ENCODE measurements at regions not wholly inside any gene's neighbourhood (a gene's known extent, or its start where the extent isn't known, plus 50 kb on each side); places are given as distances from the start of the nearest gene placed in this dataset.

- Histone ChIP-seq H3K9me3 (no peaks in the 10 kb centered on the region), H3K9ac (ENCODE audit: low read depth in 2 of 2, low read length in 2 of 2) (no peak overlapping the region), H3K4me3 (no peak overlapping the region), H3K4me1 (no peaks in the 10 kb centered on the region), H3K27ac (no peak overlapping the region), H3K36me3 (no peaks in the 10 kb centered on the region), H3K27me3 (no peaks in the 10 kb centered on the region)
- TF ChIP-seq CTCF (IDR thresholded peaks at IDR 0.05): no peak
- DNase-seq: no peak
- intact Hi-C loops (cut with DNase I): no loop called here
Measured at GRCh38 chr17:72507370-72507769, 386.6 kb downstream of the SOX9 start.

GRCh38 chr17:72510351-72511016, 389.7 kb downstream of the SOX9 start:
- no peak for DNase-seq
- no peaks in the 10 kb centered on the region for H3K36me3 ChIP-seq
- no peak overlapping the region for H3K9ac ChIP-seq (ENCODE audit: low read depth in 2 of 2, low read length in 2 of 2)
- no peak overlapping the region for H3K4me3 ChIP-seq
- intact Hi-C loops (cut with DNase I): no loop called here
- H3K4me1 ChIP-seq: no peaks in the 10 kb centered on the region
- H3K27ac ChIP-seq: no peak overlapping the region
- TF ChIP-seq CTCF (IDR thresholded peaks at IDR 0.05): no peak
- H3K9me3 ChIP-seq: no peaks in the 10 kb centered on the region
- H3K27me3 ChIP-seq: no peaks in the 10 kb centered on the region

- H3K27ac ChIP-seq: peak overlapping the region; percentile 13
- DNase-seq: no peak
- H3K4me3 ChIP-seq: no peak overlapping the region
- intact Hi-C loops (cut with DNase I): no loop called here
- no peaks in the 10 kb centered on the region for H3K9me3 ChIP-seq
- no peak for TF ChIP-seq CTCF (IDR thresholded peaks at IDR 0.05)
- no peaks in the 10 kb centered on the region for H3K36me3 ChIP-seq
- peak overlapping the region in 1 of 2 donors; percentile 42 for H3K9ac ChIP-seq (ENCODE audit: low read depth in 2 of 2, low read length in 2 of 2)
- H3K4me1 ChIP-seq: no peaks in the 10 kb centered on the region
- H3K27me3 ChIP-seq: no peaks in the 10 kb centered on the region
Measured at GRCh38 chr17:72511242-72511641, 390.4 kb downstream of the SOX9 start.

GRCh38 chr17:72511874-72512273, 391.1 kb downstream of the SOX9 start:
- peak; percentile 64 for DNase-seq
- H3K4me3 ChIP-seq: no peak overlapping the region
- peaks cover 3% of the 10 kb centered on the region for H3K4me1 ChIP-seq
- peak overlapping the region in 1 of 2 donors; percentile 42 for H3K9ac ChIP-seq (ENCODE audit: low read depth in 2 of 2, low read length in 2 of 2)
- intact Hi-C loops (cut with DNase I): no loop called here
- no peaks in the 10 kb centered on the region for H3K9me3 ChIP-seq
- H3K36me3 ChIP-seq: no peaks in the 10 kb centered on the region
- H3K27ac ChIP-seq: peak overlapping the region; percentile 13
- H3K27me3 ChIP-seq: no peaks in the 10 kb centered on the region
- TF ChIP-seq CTCF (IDR thresholded peaks at IDR 0.05): no peak

GRCh38 chr17:72512649-72513556, 392.1 kb downstream of the SOX9 start:
- TF ChIP-seq CTCF (IDR thresholded peaks at IDR 0.05): no peak
- DNase-seq: no peak
- H3K9me3 ChIP-seq: no peaks in the 10 kb centered on the region
- H3K27ac ChIP-seq: no peak overlapping the region
- no peak overlapping the region for H3K4me3 ChIP-seq
- peaks cover 3% of the 10 kb centered on the region for H3K4me1 ChIP-seq
- intact Hi-C loops (cut with DNase I): no loop called here
- H3K36me3 ChIP-seq: no peaks in the 10 kb centered on the region
- no peak overlapping the region for H3K9ac ChIP-seq (ENCODE audit: low read depth in 2 of 2, low read length in 2 of 2)
- no peaks in the 10 kb centered on the region for H3K27me3 ChIP-seq

All from colonic mucosa (tissue), 4 donors.